IMR-90 (cell line): ENCODE measurements at regions not wholly inside any gene's neighbourhood (a gene's known extent, or its start where the extent isn't known, plus 50 kb on each side); places are given as distances from the start of the nearest gene placed in this dataset.

ENCODE experiments used
- ATAC-seq: fragments of 200-7000 bp; cut with Tn5 transposase; 2 replicates; pipeline ENCODE4 v1.9.1; 2020; ENCODE audit warnings: low read depth, mild to moderate bottlenecking, moderate library complexity
- BruUV-seq: library from RNA; stranded (reverse); fragments of 400-500 nt; replicated peaks from 2 replicates; lab custom pipeline; 2021; lab: Mats Ljungman, UMichigan
- CTCF ChIA-PET: fragments of 300-600 bp; formaldehyde crosslinking; extraction: SDS; loops from one replicate; lab custom pipeline; 2021; ENCODE audit warnings: antibody characterized with exemption; lab: Yijun Ruan, JAX
- POLR2A ChIA-PET: fragments of 300-600 bp; sonication (Branson Sonifier 250); formaldehyde crosslinking; loops from one replicate; lab custom pipeline; 2022; ENCODE audit warnings: antibody characterized with exemption; ENCODE audit not compliant: unreplicated experiment; lab: Charles Lee
- DNase-seq: peaks from one replicate; pipeline ENCODE4 v3.0.0; 2013
- H2AFZ ChIP-seq: replicated peaks from 2 replicates; pipeline ENCODE3; 2013; ENCODE audit warnings: low read length, mild to moderate bottlenecking; ENCODE audit not compliant: poor library complexity
- H2AK5ac ChIP-seq: 2 replicates; pipeline ENCODE4 v1.6.1; 2013; ENCODE audit warnings: low read depth, low read length, inconsistent platforms
- H2AK9ac ChIP-seq: replicated peaks from 2 replicates; pipeline ENCODE3; 2013; ENCODE audit warnings: mild to moderate bottlenecking, low read depth, low read length, moderate library complexity; ENCODE audit not compliant: poor library complexity
- H2BK120ac ChIP-seq: 2 replicates; pipeline ENCODE4 v1.6.1; 2013; ENCODE audit warnings: low read depth, low read length, inconsistent platforms
- H2BK15ac ChIP-seq: 3 replicates; pipeline ENCODE4 v1.6.1; 2013; ENCODE audit warnings: low read depth, low read length, inconsistent platforms
- H2BK20ac ChIP-seq: 2 replicates; pipeline ENCODE4 v1.6.1; 2013; ENCODE audit warnings: low read depth, mild to moderate bottlenecking, inconsistent platforms, low read length, moderate library complexity
- H2BK5ac ChIP-seq: 2 replicates; pipeline ENCODE4 v1.6.1; 2013; ENCODE audit warnings: mild to moderate bottlenecking, low read depth, low read length, inconsistent platforms; ENCODE audit not compliant: poor library complexity, severe bottlenecking
- H3K14ac ChIP-seq: replicated peaks from 2 replicates; pipeline ENCODE4 v1.6.1; 2013; ENCODE audit warnings: low read depth, low read length, inconsistent platforms
- H3K18ac ChIP-seq: 2 replicates; pipeline ENCODE4 v1.6.1; 2013; ENCODE audit warnings: low read depth, low read length, control low read depth
- H3K23ac ChIP-seq: 2 replicates; pipeline ENCODE4 v1.6.1; 2013; ENCODE audit warnings: low read depth, low read length, inconsistent platforms
- H3K27ac ChIP-seq: 2 replicates; pipeline ENCODE4 v1.5.1; 2013; ENCODE audit warnings: mild to moderate bottlenecking, control low read depth, low read length; ENCODE audit not compliant: insufficient read depth
- H3K27me3 ChIP-seq: 2 replicates; pipeline ENCODE4 v1.6.1; 2013; ENCODE audit warnings: low read length; ENCODE audit not compliant: control insufficient read depth, insufficient read depth
- H3K36me3 ChIP-seq: 2 replicates; pipeline ENCODE4 v1.6.1; 2013; ENCODE audit warnings: low read length, mixed read lengths; ENCODE audit not compliant: control insufficient read depth, insufficient read depth
- H3K4ac ChIP-seq: 2 replicates; pipeline ENCODE4 v1.6.1; 2013; ENCODE audit warnings: low read depth, low read length, inconsistent platforms
- H3K4me1 ChIP-seq: 2 replicates; pipeline ENCODE4 v1.6.1; 2013; ENCODE audit warnings: low read length, mixed read lengths; ENCODE audit not compliant: control insufficient read depth, insufficient read depth
- H3K4me2 ChIP-seq: 2 replicates; pipeline ENCODE4 v1.6.1; 2013; ENCODE audit warnings: low read depth, mild to moderate bottlenecking, control low read depth, low read length, moderate library complexity
- H3K4me3 ChIP-seq: 2 replicates; pipeline ENCODE4 v1.5.1; 2013; ENCODE audit warnings: low read depth, mild to moderate bottlenecking, control low read depth, low read length, moderate library complexity; ENCODE audit not compliant: insufficient read depth
- H3K56ac ChIP-seq: 2 replicates; pipeline ENCODE4 v1.6.1; 2013; ENCODE audit warnings: low read length, inconsistent platforms; ENCODE audit not compliant: insufficient read depth; ENCODE audit errors: extremely low read depth
- H3K79me1 ChIP-seq, 2 experiments: 2 replicates each; pipeline ENCODE4 v1.6.1; 2013; ENCODE audit warnings: low read length in 2 of 2, inconsistent platforms in 1 of 2, low read depth in 1 of 2
- H3K9ac ChIP-seq: 2 replicates; pipeline ENCODE4 v1.6.1; 2013; ENCODE audit warnings: low read depth, low read length, control low read depth
- H3K9me1 ChIP-seq: 2 replicates; pipeline ENCODE4 v1.6.1; 2013; ENCODE audit warnings: low read length, inconsistent platforms; ENCODE audit not compliant: insufficient read depth
- H3K9me3 ChIP-seq: 2 replicates; pipeline ENCODE4 v1.6.1; 2013; ENCODE audit warnings: low read length; ENCODE audit not compliant: control insufficient read depth, insufficient read depth
- H4K20me1 ChIP-seq: 2 replicates; pipeline ENCODE4 v1.6.1; 2013; ENCODE audit warnings: low read length, inconsistent platforms; ENCODE audit not compliant: insufficient read depth
- H4K5ac ChIP-seq: 2 replicates; pipeline ENCODE4 v1.6.1; 2013; ENCODE audit warnings: mild to moderate bottlenecking, low read depth, low read length, control low read depth
- H4K8ac ChIP-seq, 2 experiments: 2 replicates each; pipeline ENCODE4 v1.6.1; 2013; ENCODE audit warnings: low read depth in 2 of 2, low read length in 2 of 2, control low read depth in 1 of 2, inconsistent platforms in 1 of 2
- H4K91ac ChIP-seq: 2 replicates; pipeline ENCODE4 v1.6.1; 2013; ENCODE audit warnings: low read depth, low read length, inconsistent platforms; ENCODE audit not compliant: insufficient read depth
- WGBS, 2 experiments: methylation state at CpG; one replicate each; pipeline versions ENCODE4 v1.1.5 to v1.1.7; 2013; ENCODE audit warnings: missing lambda C conversion rate in 2 of 2; ENCODE audit not compliant: insufficient read length in 1 of 2; ENCODE audit errors: extremely low coverage in 2 of 2; 5-methylcytosine and 5-hydroxymethylcytosine counted together
- dilution Hi-C: fragments of 300-500 bp; cut with HindIII; formaldehyde crosslinking; loops from one replicate; pipeline ENCODE4 v1.14.3; 2018; ENCODE audit warnings: low sequenced_read_pairs; ENCODE audit not compliant: unreplicated experiment
- in situ Hi-C: fragments of 300-500 bp; cut with MboI; formaldehyde crosslinking; loops from 3 replicates; pipeline ENCODE4 v1.14.3; 2019; ENCODE audit warnings: low sequenced_read_pairs, inconsistent platforms, mixed read lengths
- intact Hi-C: fragments of 100-400 bp; cut with micrococcal nuclease; formaldehyde crosslinking; loops from 2 replicates; pipeline ENCODE4 v1.10.0; 2022
- TF ChIP-seq, protein P1 (sequence below): fragments of 150-350 bp; IDR thresholded peaks from 2 replicates; pipeline ENCODE4 v1.6.1; 2017; ENCODE audit warnings: mild to moderate bottlenecking, antibody characterized with exemption, low read length, low read depth

DNA sequence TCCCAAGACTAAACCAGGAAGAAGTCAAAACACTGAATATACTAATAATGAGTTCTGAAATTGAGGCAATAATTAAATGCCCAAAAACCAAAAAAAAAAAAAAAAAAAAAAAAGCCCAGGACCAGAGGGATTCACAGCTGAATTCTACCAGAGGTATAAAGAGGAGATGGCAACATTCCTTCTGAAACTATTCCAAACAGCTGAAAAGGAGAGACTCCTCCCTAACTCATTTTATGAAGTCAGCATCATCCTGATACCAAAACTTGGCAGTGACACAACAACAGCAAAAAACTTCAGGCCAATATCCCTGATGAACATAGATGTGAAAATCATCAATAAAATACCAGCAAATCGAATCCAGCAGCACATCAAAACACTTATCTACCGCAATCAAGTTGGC is 108.5 kb upstream of the COL3A1 start:
- WGBS, 2 experiments: no CpG with 5 or more reads among the region's 2 CpGs
- Histone ChIP-seq H3K18ac (no peak overlapping the region), H2BK120ac (no peak overlapping the region), H4K5ac (no peak overlapping the region), H3K79me1 (no peaks in the 10 kb centered on the region), H4K20me1 (no peaks in the 10 kb centered on the region), H3K4me3 (no peak overlapping the region), H2AFZ (no peak overlapping the region), H2BK5ac (no peak overlapping the region), H3K56ac (no peak overlapping the region), H3K4ac (no peak overlapping the region), H3K9me3 (peaks cover 2% of the 10 kb centered on the region; the same call in 1 of the 2 replicates), H4K91ac (no peak overlapping the region), H3K14ac (no peak overlapping the region), H3K27me3 (no peaks in the 10 kb centered on the region), H3K4me2 (no peak overlapping the region), H3K9ac (no peak overlapping the region), H2BK15ac (no peak overlapping the region), H2AK5ac (no peak overlapping the region), H3K4me1 (peaks cover 5% of the 10 kb centered on the region), H3K9me1 (no peaks in the 10 kb centered on the region), H3K27ac (no peak overlapping the region), H3K23ac (no peak overlapping the region), H3K36me3 (no peaks in the 10 kb centered on the region), H2AK9ac (no peak overlapping the region), H4K8ac (no peak overlapping the region), H2BK20ac (no peak overlapping the region)
- ATAC-seq (no peak), DNase-seq (no peak)
- dilution Hi-C loops (no loop called here), intact Hi-C loops (no loop called here), in situ Hi-C loops (no loop called here)
- BruUV-seq: no TSS peak
- POLR2A ChIA-PET: no interaction called here
- TF ChIP-seq, protein P1, sequence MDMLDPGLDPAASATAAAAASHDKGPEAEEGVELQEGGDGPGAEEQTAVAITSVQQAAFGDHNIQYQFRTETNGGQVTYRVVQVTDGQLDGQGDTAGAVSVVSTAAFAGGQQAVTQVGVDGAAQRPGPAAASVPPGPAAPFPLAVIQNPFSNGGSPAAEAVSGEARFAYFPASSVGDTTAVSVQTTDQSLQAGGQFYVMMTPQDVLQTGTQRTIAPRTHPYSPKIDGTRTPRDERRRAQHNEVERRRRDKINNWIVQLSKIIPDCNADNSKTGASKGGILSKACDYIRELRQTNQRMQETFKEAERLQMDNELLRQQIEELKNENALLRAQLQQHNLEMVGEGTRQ: no peak
- CTCF ChIA-PET: no interaction called here
